ENCODE measurements at regions not wholly inside any gene's neighbourhood (a gene's known extent, or its start where the extent isn't known, plus 50 kb on each side); places are given as distances from the start of the nearest gene placed in this dataset.

GRCh38 chr6:147108259-147108910 is 95.8 kb upstream of the STXBP5 start:
- TF ChIP-seq CTCF (IDR thresholded peaks at IDR 0.05): no peak
- TF ChIP-seq EP300 (IDR thresholded peaks at IDR 0.05): no peak
